GM23338 (cell line): ENCODE measurements at regions not wholly inside any gene's neighbourhood (a gene's known extent, or its start where the extent isn't known, plus 50 kb on each side); places are given as distances from the start of the nearest gene placed in this dataset.

ENCODE experiments used
- ATAC-seq: fragments of 200-7000 bp; cut with Tn5 transposase; 3 replicates; pipeline ENCODE4 v1.9.1; 2020
- DNase-seq: peaks from one replicate; pipeline ENCODE4 v3.0.0-alpha.2; 2015; ENCODE audit warnings: low spot score
- H2AFZ ChIP-seq: fragments of 200-600 bp; sonication (generic); 2 replicates; pipeline ENCODE4 v1.8.0; 2016; ENCODE audit warnings: antibody characterized with exemption, mild to moderate bottlenecking, moderate library complexity
- H3F3A ChIP-seq: fragments of 200-600 bp; sonication (generic); replicated peaks from 2 replicates; pipeline ENCODE4 v1.8.0; 2017; ENCODE audit warnings: antibody characterized with exemption, mixed run types, low read depth
- H3K27ac ChIP-seq: fragments of 200-600 bp; sonication (generic); 2 replicates; pipeline ENCODE4 v1.6.1; 2016; ENCODE audit warnings: low read depth
- H3K27me3 ChIP-seq: fragments of 200-600 bp; sonication (generic); 2 replicates; pipeline ENCODE4 v1.8.0; 2016; ENCODE audit warnings: mild to moderate bottlenecking, mixed run types, moderate library complexity; ENCODE audit not compliant: insufficient read depth
- H3K36me3 ChIP-seq: fragments of 200-600 bp; sonication (generic); 2 replicates; pipeline ENCODE4 v1.8.0; 2016; ENCODE audit warnings: mild to moderate bottlenecking; ENCODE audit not compliant: insufficient read depth
- H3K4me1 ChIP-seq: fragments of 200-600 bp; sonication (generic); 2 replicates; pipeline ENCODE4 v1.8.0; 2016; ENCODE audit warnings: mild to moderate bottlenecking, moderate library complexity; ENCODE audit not compliant: insufficient read depth
- H3K4me2 ChIP-seq: fragments of 200-600 bp; sonication (generic); 2 replicates; pipeline ENCODE4 v1.7.1; 2017; ENCODE audit warnings: mixed run types
- H3K4me3 ChIP-seq: fragments of 200-600 bp; sonication (generic); 2 replicates; pipeline ENCODE4 v1.6.1; 2016; ENCODE audit warnings: mixed run types
- H3K79me2 ChIP-seq: fragments of 200-600 bp; sonication (generic); replicated peaks from 2 replicates; pipeline ENCODE4 v1.8.0; 2017; ENCODE audit warnings: mild to moderate bottlenecking; ENCODE audit not compliant: insufficient read depth
- H3K9me2 ChIP-seq: fragments of 200-600 bp; sonication (generic); 2 replicates; pipeline ENCODE4 v1.8.0; 2017; ENCODE audit not compliant: insufficient read depth
- H4K20me1 ChIP-seq: fragments of 200-600 bp; sonication (generic); replicated peaks from 2 replicates; pipeline ENCODE4 v1.8.0; 2017; ENCODE audit warnings: mild to moderate bottlenecking; ENCODE audit not compliant: insufficient read depth
- H3K27ac Mint-ChIP-seq: 2 replicates; pipeline ENCODE4 v1.8.0; 2020; ENCODE audit warnings: inconsistent platforms, mild to moderate bottlenecking, moderate library complexity, mixed read lengths
- H3K27me3 Mint-ChIP-seq: 3 replicates; pipeline ENCODE4 v1.8.0; 2022; ENCODE audit warnings: low read depth, mild to moderate bottlenecking, moderate library complexity, mixed read lengths, inconsistent platforms; ENCODE audit not compliant: insufficient read depth, poor library complexity
- H3K36me3 Mint-ChIP-seq: 3 replicates; pipeline ENCODE4 v1.8.0; 2021; ENCODE audit warnings: low read depth, mild to moderate bottlenecking, inconsistent platforms, moderate library complexity, mixed read lengths
- H3K4me1 Mint-ChIP-seq: 3 replicates; pipeline ENCODE4 v1.8.0; 2020; ENCODE audit warnings: mild to moderate bottlenecking, inconsistent platforms, mixed read lengths
- H3K4me3 Mint-ChIP-seq: 3 replicates; pipeline ENCODE4 v1.8.0; 2021; ENCODE audit warnings: moderate library complexity, mild to moderate bottlenecking, inconsistent platforms, mixed read lengths
- H3K9me3 Mint-ChIP-seq: 3 replicates; pipeline ENCODE4 v1.8.0; 2020; ENCODE audit warnings: moderate library complexity, mild to moderate bottlenecking, inconsistent platforms, mixed read lengths
- CREB1 ChIP-seq: fragments of 250-450 bp; sonication (Bioruptor Pico); IDR thresholded peaks from 2 replicates; pipeline ENCODE4 v1.5.0; 2020; ENCODE audit warnings: low read depth, mild to moderate bottlenecking, moderate library complexity
- CTCF ChIP-seq, 2 experiments: fragments of 200-600 bp in 1 of 2; sonication (generic) in 1 of 2; conservative IDR thresholded peaks; 2 replicates each; pipeline versions ENCODE4 v1.5.1 to v1.6.1; 2016 to 2017; ENCODE audit warnings: antibody characterized with exemption in 2 of 2, low read depth in 2 of 2, mild to moderate bottlenecking in 2 of 2, moderate library complexity in 1 of 2
- ETS1 ChIP-seq: IDR thresholded peaks from 2 replicates; pipeline ENCODE4 v1.6.1; 2016; ENCODE audit warnings: antibody characterized with exemption
- EZH2 ChIP-seq: fragments of 200-600 bp; sonication (generic); IDR thresholded peaks from one replicate; pipeline ENCODE4 v1.8.0; 2017; ENCODE audit warnings: antibody characterized with exemption, mild to moderate bottlenecking, low read depth; ENCODE audit not compliant: unreplicated experiment
- EZH2phosphoT487 ChIP-seq: fragments of 200-600 bp; sonication (generic); IDR thresholded peaks from one replicate; pipeline ENCODE4 v1.8.1; 2018; ENCODE audit warnings: antibody characterized with exemption; ENCODE audit not compliant: unreplicated experiment
- JUNB ChIP-seq: IDR thresholded peaks from one replicate; pipeline ENCODE4 v1.6.1; 2016; ENCODE audit warnings: antibody characterized with exemption; ENCODE audit not compliant: unreplicated experiment
- NANOG ChIP-seq: IDR thresholded peaks from 2 replicates; pipeline ENCODE4 v1.6.1; 2016; ENCODE audit warnings: antibody characterized with exemption, borderline replicate concordance
- POLR2AphosphoS5 ChIP-seq: IDR thresholded peaks from 2 replicates; pipeline ENCODE4 v1.6.1; 2016; ENCODE audit warnings: antibody characterized with exemption, low read depth
- STAT1 ChIP-seq: IDR thresholded peaks from one replicate; pipeline ENCODE4 v1.6.1; 2016; ENCODE audit warnings: antibody characterized with exemption; ENCODE audit not compliant: unreplicated experiment
- ZNF114 ChIP-seq: fragments of 250-450 bp; sonication (Bioruptor Pico); IDR thresholded peaks from 2 replicates; pipeline ENCODE4 v1.5.0; 2020; ENCODE audit warnings: mild to moderate bottlenecking, moderate library complexity
- ZNF331 ChIP-seq: fragments of 250-450 bp; sonication (Bioruptor Pico); IDR thresholded peaks from 2 replicates; pipeline ENCODE4 v1.5.0; 2020; ENCODE audit warnings: low read depth, mild to moderate bottlenecking, moderate library complexity
- TF ChIP-seq, protein P1 (sequence below): fragments of 250-450 bp; sonication (Bioruptor Pico); IDR thresholded peaks from 2 replicates; pipeline ENCODE4 v1.5.0; 2020; ENCODE audit warnings: mild to moderate bottlenecking, moderate library complexity
- TF ChIP-seq, protein P2 (sequence below): IDR thresholded peaks from one replicate; pipeline ENCODE4 v1.6.1; 2018; ENCODE audit warnings: antibody characterized with exemption; ENCODE audit not compliant: unreplicated experiment

DNA sequence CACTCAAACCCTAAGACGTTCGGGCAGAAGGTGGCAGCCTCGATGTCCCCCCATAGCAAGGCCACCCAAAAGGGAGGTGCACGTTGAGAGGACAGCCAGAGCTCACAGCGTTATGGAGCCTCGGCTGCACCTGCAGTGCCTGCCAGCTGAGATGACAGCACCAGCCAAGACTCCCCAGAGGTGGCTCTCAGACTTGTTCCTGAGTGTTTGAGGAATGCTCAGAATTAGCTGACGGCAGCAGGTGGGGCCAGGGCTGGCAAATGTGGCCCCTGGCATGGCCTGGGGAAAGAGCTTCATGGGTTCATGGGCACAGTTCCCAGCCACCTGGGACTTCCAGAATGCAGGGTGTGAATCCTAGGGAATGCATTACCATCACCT is 177.8 kb downstream of the KLF13 start:
- Histone ChIP-seq H4K20me1 (no peaks in the 10 kb centered on the region), H3K36me3 (no peaks in the 10 kb centered on the region), H3K4me3 (no peak overlapping the region), H3F3A (no peaks in the 10 kb centered on the region), H3K27ac (no peak overlapping the region), H3K9me2 (no peaks in the 10 kb centered on the region), H3K27me3 (no peaks in the 10 kb centered on the region), H3K4me1 (no peaks in the 10 kb centered on the region), H3K4me2 (no peak overlapping the region), H3K79me2 (no peaks in the 10 kb centered on the region), H2AFZ (no peak overlapping the region)
- H3K36me3 Mint-ChIP-seq, result no peaks in the 10 kb centered on the region; the same call in 2 of the 3 replicates
- ATAC-seq (no peak), DNase-seq (no peak)
- H3K4me3 Mint-ChIP-seq, result no peak overlapping the region
- no peak for TF ChIP-seq JUNB
- no peak for TF ChIP-seq CREB1 (CRISPR knock-in tag)
- TF ChIP-seq, protein P1, sequence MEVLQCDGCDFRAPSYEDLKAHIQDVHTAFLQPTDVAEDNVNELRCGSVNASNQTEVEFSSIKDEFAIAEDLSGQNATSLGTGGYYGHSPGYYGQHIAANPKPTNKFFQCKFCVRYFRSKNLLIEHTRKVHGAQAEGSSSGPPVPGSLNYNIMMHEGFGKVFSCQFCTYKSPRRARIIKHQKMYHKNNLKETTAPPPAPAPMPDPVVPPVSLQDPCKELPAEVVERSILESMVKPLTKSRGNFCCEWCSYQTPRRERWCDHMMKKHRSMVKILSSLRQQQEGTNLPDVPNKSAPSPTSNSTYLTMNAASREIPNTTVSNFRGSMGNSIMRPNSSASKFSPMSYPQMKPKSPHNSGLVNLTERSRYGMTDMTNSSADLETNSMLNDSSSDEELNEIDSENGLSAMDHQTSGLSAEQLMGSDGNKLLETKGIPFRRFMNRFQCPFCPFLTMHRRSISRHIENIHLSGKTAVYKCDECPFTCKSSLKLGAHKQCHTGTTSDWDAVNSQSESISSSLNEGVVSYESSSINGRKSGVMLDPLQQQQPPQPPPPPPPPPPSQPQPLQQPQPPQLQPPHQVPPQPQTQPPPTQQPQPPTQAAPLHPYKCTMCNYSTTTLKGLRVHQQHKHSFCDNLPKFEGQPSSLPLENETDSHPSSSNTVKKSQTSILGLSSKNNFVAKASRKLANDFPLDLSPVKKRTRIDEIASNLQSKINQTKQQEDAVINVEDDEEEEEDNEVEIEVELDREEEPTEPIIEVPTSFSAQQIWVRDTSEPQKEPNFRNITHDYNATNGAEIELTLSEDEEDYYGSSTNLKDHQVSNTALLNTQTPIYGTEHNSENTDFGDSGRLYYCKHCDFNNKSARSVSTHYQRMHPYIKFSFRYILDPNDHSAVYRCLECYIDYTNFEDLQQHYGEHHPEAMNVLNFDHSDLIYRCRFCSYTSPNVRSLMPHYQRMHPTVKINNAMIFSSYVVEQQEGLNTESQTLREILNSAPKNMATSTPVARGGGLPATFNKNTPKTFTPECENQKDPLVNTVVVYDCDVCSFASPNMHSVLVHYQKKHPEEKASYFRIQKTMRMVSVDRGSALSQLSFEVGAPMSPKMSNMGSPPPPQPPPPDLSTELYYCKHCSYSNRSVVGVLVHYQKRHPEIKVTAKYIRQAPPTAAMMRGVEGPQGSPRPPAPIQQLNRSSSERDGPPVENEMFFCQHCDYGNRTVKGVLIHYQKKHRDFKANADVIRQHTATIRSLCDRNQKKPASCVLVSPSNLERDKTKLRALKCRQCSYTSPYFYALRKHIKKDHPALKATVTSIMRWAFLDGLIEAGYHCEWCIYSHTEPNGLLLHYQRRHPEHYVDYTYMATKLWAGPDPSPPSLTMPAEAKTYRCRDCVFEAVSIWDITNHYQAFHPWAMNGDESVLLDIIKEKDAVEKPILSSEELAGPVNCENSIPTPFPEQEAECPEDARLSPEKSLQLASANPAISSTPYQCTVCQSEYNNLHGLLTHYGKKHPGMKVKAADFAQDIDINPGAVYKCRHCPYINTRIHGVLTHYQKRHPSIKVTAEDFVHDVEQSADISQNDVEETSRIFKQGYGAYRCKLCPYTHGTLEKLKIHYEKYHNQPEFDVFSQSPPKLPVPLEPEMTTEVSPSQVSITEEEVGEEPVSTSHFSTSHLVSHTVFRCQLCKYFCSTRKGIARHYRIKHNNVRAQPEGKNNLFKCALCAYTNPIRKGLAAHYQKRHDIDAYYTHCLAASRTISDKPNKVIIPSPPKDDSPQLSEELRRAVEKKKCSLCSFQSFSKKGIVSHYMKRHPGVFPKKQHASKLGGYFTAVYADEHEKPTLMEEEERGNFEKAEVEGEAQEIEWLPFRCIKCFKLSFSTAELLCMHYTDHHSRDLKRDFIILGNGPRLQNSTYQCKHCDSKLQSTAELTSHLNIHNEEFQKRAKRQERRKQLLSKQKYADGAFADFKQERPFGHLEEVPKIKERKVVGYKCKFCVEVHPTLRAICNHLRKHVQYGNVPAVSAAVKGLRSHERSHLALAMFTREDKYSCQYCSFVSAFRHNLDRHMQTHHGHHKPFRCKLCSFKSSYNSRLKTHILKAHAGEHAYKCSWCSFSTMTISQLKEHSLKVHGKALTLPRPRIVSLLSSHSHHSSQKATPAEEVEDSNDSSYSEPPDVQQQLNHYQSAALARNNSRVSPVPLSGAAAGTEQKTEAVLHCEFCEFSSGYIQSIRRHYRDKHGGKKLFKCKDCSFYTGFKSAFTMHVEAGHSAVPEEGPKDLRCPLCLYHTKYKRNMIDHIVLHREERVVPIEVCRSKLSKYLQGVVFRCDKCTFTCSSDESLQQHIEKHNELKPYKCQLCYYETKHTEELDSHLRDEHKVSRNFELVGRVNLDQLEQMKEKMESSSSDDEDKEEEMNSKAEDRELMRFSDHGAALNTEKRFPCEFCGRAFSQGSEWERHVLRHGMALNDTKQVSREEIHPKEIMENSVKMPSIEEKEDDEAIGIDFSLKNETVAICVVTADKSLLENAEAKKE (CRISPR knock-in tag), result no peak
- no peak for TF ChIP-seq STAT1
- no peak for TF ChIP-seq CTCF (conservative IDR thresholded peaks at IDR 0.05; ENCODE audit: low read depth in 2 of 2)
- TF ChIP-seq ZNF331, result no peak
- no peak for TF ChIP-seq NANOG
- no peak for TF ChIP-seq POLR2AphosphoS5
- TF ChIP-seq, protein P2, sequence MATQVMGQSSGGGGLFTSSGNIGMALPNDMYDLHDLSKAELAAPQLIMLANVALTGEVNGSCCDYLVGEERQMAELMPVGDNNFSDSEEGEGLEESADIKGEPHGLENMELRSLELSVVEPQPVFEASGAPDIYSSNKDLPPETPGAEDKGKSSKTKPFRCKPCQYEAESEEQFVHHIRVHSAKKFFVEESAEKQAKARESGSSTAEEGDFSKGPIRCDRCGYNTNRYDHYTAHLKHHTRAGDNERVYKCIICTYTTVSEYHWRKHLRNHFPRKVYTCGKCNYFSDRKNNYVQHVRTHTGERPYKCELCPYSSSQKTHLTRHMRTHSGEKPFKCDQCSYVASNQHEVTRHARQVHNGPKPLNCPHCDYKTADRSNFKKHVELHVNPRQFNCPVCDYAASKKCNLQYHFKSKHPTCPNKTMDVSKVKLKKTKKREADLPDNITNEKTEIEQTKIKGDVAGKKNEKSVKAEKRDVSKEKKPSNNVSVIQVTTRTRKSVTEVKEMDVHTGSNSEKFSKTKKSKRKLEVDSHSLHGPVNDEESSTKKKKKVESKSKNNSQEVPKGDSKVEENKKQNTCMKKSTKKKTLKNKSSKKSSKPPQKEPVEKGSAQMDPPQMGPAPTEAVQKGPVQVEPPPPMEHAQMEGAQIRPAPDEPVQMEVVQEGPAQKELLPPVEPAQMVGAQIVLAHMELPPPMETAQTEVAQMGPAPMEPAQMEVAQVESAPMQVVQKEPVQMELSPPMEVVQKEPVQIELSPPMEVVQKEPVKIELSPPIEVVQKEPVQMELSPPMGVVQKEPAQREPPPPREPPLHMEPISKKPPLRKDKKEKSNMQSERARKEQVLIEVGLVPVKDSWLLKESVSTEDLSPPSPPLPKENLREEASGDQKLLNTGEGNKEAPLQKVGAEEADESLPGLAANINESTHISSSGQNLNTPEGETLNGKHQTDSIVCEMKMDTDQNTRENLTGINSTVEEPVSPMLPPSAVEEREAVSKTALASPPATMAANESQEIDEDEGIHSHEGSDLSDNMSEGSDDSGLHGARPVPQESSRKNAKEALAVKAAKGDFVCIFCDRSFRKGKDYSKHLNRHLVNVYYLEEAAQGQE, result no peak
- no peak for TF ChIP-seq ZNF114 (CRISPR knock-in tag)
- no peak for TF ChIP-seq ETS1
- TF ChIP-seq EZH2, result no peak
- no peak for TF ChIP-seq EZH2phosphoT487
- H3K27ac Mint-ChIP-seq, result no peak overlapping the region
- H3K9me3 Mint-ChIP-seq, result peaks cover 2% of the 10 kb centered on the region; the same call in 1 of the 3 replicates
- H3K27me3 Mint-ChIP-seq, result peaks cover 5% of the 10 kb centered on the region
- peaks cover 2% of the 10 kb centered on the region; the same call in 2 of the 3 replicates for H3K4me1 Mint-ChIP-seq
